ENCODE measurements at regions not wholly inside any gene's neighbourhood (a gene's known extent, or its start where the extent isn't known, plus 50 kb on each side); places are given as distances from the start of the nearest gene placed in this dataset.
"Not testable (repeated sequence)": the region's sequence is repeated elsewhere in the genome, so short reads cannot be mapped to it uniquely, and the experiment has no call there.

DNA sequence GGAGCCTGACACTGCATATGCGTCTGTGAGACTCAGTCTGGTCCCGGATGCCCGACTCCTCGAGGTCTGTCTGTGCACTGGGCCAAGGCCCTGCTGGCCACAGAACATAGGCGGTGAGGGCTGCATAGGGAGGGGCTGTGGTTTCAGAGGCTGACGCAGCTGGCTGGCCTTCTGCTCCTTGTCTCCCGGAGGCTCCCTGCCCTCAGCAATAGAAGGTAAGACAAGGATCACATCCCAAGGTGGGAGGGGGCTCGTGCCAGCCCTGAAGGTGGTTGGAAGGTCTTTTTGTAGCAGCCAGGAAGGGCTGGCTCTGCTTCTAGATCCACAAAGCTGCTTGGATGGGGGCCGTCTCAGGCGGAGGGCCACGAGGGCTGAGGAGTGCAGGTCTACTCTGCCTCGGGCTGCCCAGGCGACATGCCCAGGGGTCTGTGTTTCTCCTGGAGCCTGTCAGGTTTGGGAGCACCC, 239.8 kb upstream of the SULF2 start:
- no peak overlapping the region for H3K4me3 ChIP-seq (ENCODE audit: low read depth, low read length)
- no peak for DNase-seq (ENCODE audit: low read depth)
- TF ChIP-seq, protein P1, sequence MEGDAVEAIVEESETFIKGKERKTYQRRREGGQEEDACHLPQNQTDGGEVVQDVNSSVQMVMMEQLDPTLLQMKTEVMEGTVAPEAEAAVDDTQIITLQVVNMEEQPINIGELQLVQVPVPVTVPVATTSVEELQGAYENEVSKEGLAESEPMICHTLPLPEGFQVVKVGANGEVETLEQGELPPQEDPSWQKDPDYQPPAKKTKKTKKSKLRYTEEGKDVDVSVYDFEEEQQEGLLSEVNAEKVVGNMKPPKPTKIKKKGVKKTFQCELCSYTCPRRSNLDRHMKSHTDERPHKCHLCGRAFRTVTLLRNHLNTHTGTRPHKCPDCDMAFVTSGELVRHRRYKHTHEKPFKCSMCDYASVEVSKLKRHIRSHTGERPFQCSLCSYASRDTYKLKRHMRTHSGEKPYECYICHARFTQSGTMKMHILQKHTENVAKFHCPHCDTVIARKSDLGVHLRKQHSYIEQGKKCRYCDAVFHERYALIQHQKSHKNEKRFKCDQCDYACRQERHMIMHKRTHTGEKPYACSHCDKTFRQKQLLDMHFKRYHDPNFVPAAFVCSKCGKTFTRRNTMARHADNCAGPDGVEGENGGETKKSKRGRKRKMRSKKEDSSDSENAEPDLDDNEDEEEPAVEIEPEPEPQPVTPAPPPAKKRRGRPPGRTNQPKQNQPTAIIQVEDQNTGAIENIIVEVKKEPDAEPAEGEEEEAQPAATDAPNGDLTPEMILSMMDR (IDR thresholded peaks at IDR 0.05; ENCODE audit: low read depth, low read length, missing control alignments), result no peak

DNA sequence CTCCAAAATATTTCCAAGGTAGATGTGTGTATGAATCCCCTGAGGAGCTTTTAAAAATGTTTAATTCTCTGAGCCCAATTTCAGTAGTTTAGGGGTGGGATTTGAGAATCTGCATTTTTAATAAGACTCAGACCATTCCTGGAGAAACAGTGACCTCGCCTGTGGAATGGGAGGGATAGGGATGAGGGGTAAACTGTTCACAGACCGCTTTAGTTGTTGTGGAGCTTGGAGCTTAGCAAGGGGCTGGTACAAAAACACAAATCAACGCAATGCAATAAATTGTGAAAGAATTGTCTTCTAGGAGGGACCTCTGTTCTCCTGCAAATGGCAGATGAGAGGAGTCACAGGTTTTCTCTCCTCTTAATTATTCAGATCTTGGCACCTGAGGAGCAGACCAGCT, 239.3 kb upstream of the SULF2 start:
- H3K4me3 ChIP-seq (ENCODE audit: low read depth, low read length), result no peak overlapping the region
- DNase-seq (ENCODE audit: low read depth), result no peak
- TF ChIP-seq, protein P1 (IDR thresholded peaks at IDR 0.05; ENCODE audit: low read depth, low read length, missing control alignments), result no peak

DNA sequence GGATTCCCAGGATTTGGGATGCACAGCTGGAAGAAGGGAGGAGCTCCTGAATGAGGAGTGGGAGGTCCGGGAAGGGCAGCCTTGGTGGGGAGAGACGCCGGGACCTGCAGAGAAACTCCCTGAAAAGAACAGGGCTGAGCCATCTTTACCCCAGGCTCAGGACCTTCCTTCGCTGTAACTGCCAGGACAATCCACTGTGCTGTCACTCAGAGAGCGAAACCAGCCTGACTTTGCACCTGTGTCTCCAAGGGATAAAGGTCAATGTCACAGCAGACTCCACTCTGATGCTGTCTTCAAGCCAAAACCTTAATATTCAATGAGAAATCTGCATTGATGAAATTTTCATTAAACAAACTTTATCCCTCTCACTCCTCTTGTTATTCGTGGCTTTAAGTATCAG, 235.4 kb upstream of the SULF2 start:
- not testable (repeated sequence) for H3K4me3 ChIP-seq (ENCODE audit: low read depth, low read length); DNase-seq (ENCODE audit: low read depth)

DNA sequence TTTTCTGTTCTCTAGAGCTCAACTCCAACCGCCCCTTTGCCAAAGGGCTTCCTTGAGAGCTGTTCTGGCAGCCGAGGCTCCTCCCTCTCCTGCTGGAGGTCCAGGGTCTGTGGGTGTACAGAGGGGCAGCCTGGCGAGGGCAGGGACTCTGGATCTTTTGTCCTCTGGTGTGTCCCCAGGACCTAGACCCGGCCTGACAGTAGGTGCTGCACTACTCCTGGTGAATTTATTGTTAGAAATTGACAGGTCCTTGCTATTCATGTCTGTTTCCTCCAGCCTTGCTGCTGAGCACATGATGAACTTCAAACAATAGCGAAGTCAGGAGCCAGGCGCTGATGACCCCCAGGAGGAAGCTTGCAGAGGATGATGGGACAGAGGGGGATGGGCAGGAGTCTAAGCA, 234.7 kb upstream of the SULF2 start:
- TF ChIP-seq, protein P1 (IDR thresholded peaks at IDR 0.05; ENCODE audit: low read depth, low read length, missing control alignments), result no peak
- no peak overlapping the region for H3K4me3 ChIP-seq (ENCODE audit: low read depth, low read length)

DNA sequence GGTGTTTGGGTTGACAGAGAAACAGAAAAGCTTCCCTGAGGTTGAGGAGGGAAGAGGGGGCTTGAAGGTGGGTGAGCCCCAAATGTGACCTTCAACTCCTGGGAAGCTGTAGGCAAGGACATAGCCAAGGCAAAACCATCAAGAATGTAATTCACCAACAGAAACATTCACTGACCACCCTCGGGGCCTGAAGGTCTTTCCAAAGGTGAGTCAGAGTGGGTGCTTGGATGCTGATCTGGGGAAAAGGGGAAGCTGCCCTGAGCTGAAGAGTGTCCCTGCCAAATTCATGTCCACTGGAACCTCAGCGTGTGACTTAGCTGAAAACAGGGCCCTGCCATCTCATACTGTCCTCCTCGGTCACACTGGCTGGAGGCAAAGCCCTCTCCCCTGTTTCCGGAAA, 234.2 kb upstream of the SULF2 start:
- no peak for DNase-seq (ENCODE audit: low read depth)
- TF ChIP-seq, protein P1 (IDR thresholded peaks at IDR 0.05; ENCODE audit: low read depth, low read length, missing control alignments), result no peak
- no peak overlapping the region for H3K4me3 ChIP-seq (ENCODE audit: low read depth, low read length)

More for the DNA sequence above, 234.7 kb upstream of the SULF2 start:
- DNase-seq (ENCODE audit: low read depth), result no peak

DNA sequence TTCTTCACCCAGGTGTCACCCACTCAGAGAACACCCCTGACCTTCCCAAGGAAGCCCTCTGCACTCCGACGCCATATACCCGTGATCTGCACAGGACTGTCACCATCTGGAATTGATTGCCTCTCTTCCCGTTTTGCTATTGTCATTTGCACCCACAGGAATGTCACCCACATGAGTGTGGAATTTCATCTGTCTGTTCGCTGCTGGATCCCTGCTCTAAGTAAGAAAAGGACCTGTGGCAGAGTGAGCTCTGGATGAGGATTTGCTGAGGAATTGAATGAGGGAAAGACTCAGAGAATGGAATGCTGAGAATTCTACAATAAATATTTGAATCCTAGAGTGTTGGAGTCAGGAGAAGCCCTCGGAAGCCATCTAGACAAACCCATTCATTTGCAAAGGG, 233.6 kb upstream of the SULF2 start:
- H3K4me3 ChIP-seq (ENCODE audit: low read depth, low read length); DNase-seq (ENCODE audit: low read depth): not testable (repeated sequence)

DNA sequence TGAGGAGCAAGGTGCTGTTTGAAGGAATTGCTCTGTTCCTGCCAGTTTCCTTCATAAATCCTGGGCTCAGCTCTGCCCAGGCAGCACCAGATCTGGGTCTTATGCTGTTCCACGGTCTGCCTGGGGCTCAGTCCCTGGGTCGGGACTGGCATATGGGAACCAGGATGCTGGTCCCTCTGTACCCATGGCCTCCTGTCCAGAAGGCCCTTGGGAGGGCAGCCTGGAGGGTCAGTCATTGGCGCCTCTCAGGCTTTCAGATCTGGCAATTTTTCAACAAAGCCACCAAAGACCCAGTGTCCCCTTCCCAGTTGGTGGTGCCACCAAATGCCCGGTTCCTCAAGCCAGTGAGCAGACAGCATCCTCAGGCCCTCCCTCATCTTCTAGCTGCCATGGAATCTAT, 232.7 kb upstream of the SULF2 start:
- TF ChIP-seq, protein P1 (IDR thresholded peaks at IDR 0.05; ENCODE audit: low read depth, low read length, missing control alignments), result no peak
- no peak overlapping the region for H3K4me3 ChIP-seq (ENCODE audit: low read depth, low read length)
- DNase-seq (ENCODE audit: low read depth), result no peak

DNA sequence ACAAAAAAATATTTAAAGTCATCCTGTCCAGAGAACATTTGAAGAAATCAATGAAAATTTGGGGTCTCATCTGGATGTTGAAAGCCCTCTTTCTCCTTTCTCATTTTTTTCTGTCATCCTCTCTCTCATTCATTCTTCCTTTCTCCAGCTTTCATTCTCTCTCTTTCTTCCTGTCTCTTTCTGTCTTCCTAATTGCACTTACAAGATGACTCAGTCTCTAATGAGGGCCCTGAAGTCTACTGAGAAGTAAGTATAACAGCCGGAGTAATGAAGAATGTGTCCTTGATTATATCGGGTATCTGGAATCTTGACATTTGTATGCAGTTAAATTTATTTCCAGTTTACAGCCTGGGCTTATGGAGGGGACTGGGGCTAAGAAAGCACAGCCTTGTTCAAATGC, 232.2 kb upstream of the SULF2 start:
- TF ChIP-seq, protein P1 (IDR thresholded peaks at IDR 0.05; ENCODE audit: low read depth, low read length, missing control alignments), result no peak
- no peak for DNase-seq (ENCODE audit: low read depth)

More for the DNA sequence above, 232.2 kb upstream of the SULF2 start:
- no peak overlapping the region for H3K4me3 ChIP-seq (ENCODE audit: low read depth, low read length)

All from GM12864 (cell line).